K562 (cell line): ENCODE measurements at regions not wholly inside any gene's neighbourhood (a gene's known extent, or its start where the extent isn't known, plus 50 kb on each side); places are given as distances from the start of the nearest gene placed in this dataset.

Source experiments
- ATAC-seq: fragments of 200-7000 bp; cut with Tn5 transposase; 3 replicates; pipeline ENCODE4 v1.9.1; 2020; ENCODE audit warnings: moderate library complexity
- BruUV-seq: library from RNA; stranded (reverse); fragments of 400-500 nt; replicated peaks from 2 replicates; lab custom pipeline; 2021; lab: Mats Ljungman, UMichigan
- CTCF ChIA-PET: fragments of 300-600 bp; formaldehyde crosslinking; extraction: SDS; loops from one replicate; lab custom pipeline; 2021; ENCODE audit warnings: low intra/inter-chr PET ratio; lab: Yijun Ruan, JAX
- POLR2A ChIA-PET: fragments of 300-600, 350-650 bp; sonication (Branson Sonifier 250); formaldehyde crosslinking; extraction: SDS; loops from one replicate; lab custom pipeline; 2021; ENCODE audit warnings: antibody characterized with exemption, inconsistent platforms; lab: Yijun Ruan, JAX
- DNase-seq, 4 experiments: peaks; one replicate each; pipeline versions ENCODE4 v3.0.0 to v3.0.0-alpha.2; 2011 to 2018; ENCODE audit warnings: low spot score in 3 of 4, mixed read lengths in 3 of 4; ENCODE audit errors: extremely low read depth in 1 of 4
- FAIRE-seq: peaks from 2 replicates; lab custom pipeline; 2011; peaks lifted over from hg19 to GRCh38; lab: Jason Lieb, UNC
- H2AFZ ChIP-seq: 2 replicates; pipeline ENCODE4 v1.6.0; 2011; ENCODE audit warnings: low read depth, low read length, control low read depth, inconsistent platforms
- H3K27ac ChIP-seq: fragments of 200-600 bp; 3 replicates; pipeline ENCODE4 v1.8.0; 2011; ENCODE audit warnings: low read depth, mild to moderate bottlenecking, control low read depth, inconsistent platforms, low read length, moderate library complexity, mixed read lengths; ENCODE audit errors: extremely low read depth
- H3K27me3 ChIP-seq, 2 experiments: fragments of 300-600 bp in 1 of 2; 2 replicates in 1 of 2; 3 replicates in 1 of 2; pipeline versions ENCODE4 v1.6.0 to v1.8.0; 2011; ENCODE audit warnings: inconsistent platforms in 2 of 2, low read length in 2 of 2, mild to moderate bottlenecking in 1 of 2, mixed read lengths in 1 of 2, moderate library complexity in 1 of 2; ENCODE audit not compliant: control insufficient read depth in 2 of 2, insufficient read depth in 2 of 2
- H3K36me3 ChIP-seq: fragments of 300-600 bp; 3 replicates; pipeline ENCODE4 v1.8.0; 2011; ENCODE audit warnings: mild to moderate bottlenecking, low read length, inconsistent platforms; ENCODE audit not compliant: control insufficient read depth, insufficient read depth
- H3K4me1 ChIP-seq, 2 experiments: fragments of 200-600 bp in 1 of 2; replicated peaks in 1 of 2; 2 replicates in 1 of 2; 3 replicates in 1 of 2; pipeline versions ENCODE4 v1.5.1 to v1.8.0; 2011; ENCODE audit warnings: inconsistent platforms in 2 of 2, low read length in 2 of 2, mild to moderate bottlenecking in 1 of 2, mixed read lengths in 1 of 2, moderate library complexity in 1 of 2; ENCODE audit not compliant: control insufficient read depth in 2 of 2, insufficient read depth in 2 of 2
- H3K4me2 ChIP-seq: 2 replicates; pipeline ENCODE4 v1.6.1; 2011; ENCODE audit warnings: low read length, control low read depth, inconsistent platforms, mixed read lengths; ENCODE audit not compliant: insufficient read depth
- H3K4me3 ChIP-seq: fragments of 200-600 bp; sonication (generic), shearing (Covaris generic); 2 replicates; pipeline ENCODE4 v1.5.1; 2016; ENCODE audit warnings: control low read depth, inconsistent platforms
- H3K79me2 ChIP-seq: fragments of 200-600 bp; 3 replicates; pipeline ENCODE4 v1.8.0; 2011; ENCODE audit warnings: low read length, inconsistent platforms; ENCODE audit not compliant: control insufficient read depth, insufficient read depth
- H3K9ac ChIP-seq, 2 experiments: 2 replicates each; pipeline versions ENCODE4 v1.6.0 to v1.6.1; 2011; ENCODE audit warnings: low read depth in 2 of 2, low read length in 2 of 2, control low read depth in 1 of 2, inconsistent platforms in 1 of 2, mild to moderate bottlenecking in 1 of 2, mixed read lengths in 1 of 2; ENCODE audit not compliant: insufficient read depth in 1 of 2
- H3K9me1 ChIP-seq: one replicate; pipeline ENCODE4 v1.6.0; 2011; ENCODE audit warnings: inconsistent platforms, mild to moderate bottlenecking, low read length, moderate library complexity; ENCODE audit not compliant: control insufficient read depth, insufficient read depth
- H3K9me3 ChIP-seq: replicated peaks from 2 replicates; pipeline ENCODE4 v1.5.1; 2011; ENCODE audit warnings: low read depth, low read length, inconsistent platforms; ENCODE audit not compliant: control insufficient read depth, insufficient read depth
- H4K20me1 ChIP-seq: replicated peaks from 2 replicates; pipeline ENCODE4 v1.6.1; 2011; ENCODE audit warnings: low read length, inconsistent platforms, mixed read lengths; ENCODE audit not compliant: control insufficient read depth, insufficient read depth
- ARID3A ChIP-seq: IDR thresholded peaks from 2 replicates; pipeline ENCODE4 v1.6.1; 2012; ENCODE audit warnings: low read depth, low read length, improper control_type of control experiment, borderline replicate concordance
- BRD9 ChIP-seq: fragments of 450-650 bp; IDR thresholded peaks from 2 replicates; pipeline ENCODE4 v1.6.1; 2018; ENCODE audit warnings: low read depth; ENCODE audit not compliant: partially characterized antibody
- ELK3 ChIP-seq: fragments of 450-650 bp; formaldehyde crosslinking; IDR thresholded peaks from 2 replicates; pipeline ENCODE4 v1.4.0; 2020; ENCODE audit warnings: mild to moderate bottlenecking
- ETV5 ChIP-seq: sonication (generic); formaldehyde crosslinking; IDR thresholded peaks from 2 replicates; pipeline ENCODE4 v1.4.0; 2020; ENCODE audit warnings: low read depth, mild to moderate bottlenecking, missing genetic modification reagents
- FIP1L1 ChIP-seq: fragments of 200-400 bp; formaldehyde crosslinking; IDR thresholded peaks from 2 replicates; pipeline ENCODE4 v1.6.1; 2018; ENCODE audit warnings: mild to moderate bottlenecking, low read depth, low read length; ENCODE audit not compliant: poor library complexity, severe bottlenecking
- FOXP4 ChIP-seq: sonication (generic); formaldehyde crosslinking; IDR thresholded peaks from 2 replicates; pipeline ENCODE4 v1.8.0; 2022; ENCODE audit warnings: mild to moderate bottlenecking, missing genetic modification reagents, borderline replicate concordance
- JUND ChIP-seq, 2 experiments: IDR thresholded peaks; 2 replicates in 1 of 2; 3 replicates in 1 of 2; pipeline ENCODE4 v1.6.1; 2011; ENCODE audit warnings: borderline replicate concordance in 2 of 2, low read depth in 2 of 2, low read length in 2 of 2, improper control_type of control experiment in 1 of 2, missing biosample characterization in 1 of 2, missing genetic modification characterization in 1 of 2, missing genetic modification reagents in 1 of 2
- SMARCA4 ChIP-seq: fragments of 450-650 bp; IDR thresholded peaks from 2 replicates; pipeline ENCODE4 v1.6.1; 2016
- TFAM ChIP-seq: fragments of 250-450 bp; sonication (Bioruptor Pico); conservative IDR thresholded peaks from 2 replicates; pipeline ENCODE4 v1.5.0; 2021; ENCODE audit warnings: mild to moderate bottlenecking, moderate library complexity
- U2AF2 ChIP-seq: fragments of 200-400 bp; formaldehyde crosslinking; optimal IDR thresholded peaks from 2 replicates; pipeline ENCODE3; 2017; ENCODE audit warnings: low read depth, mild to moderate bottlenecking, low read length
- ZNF445 ChIP-seq: fragments of 250-450 bp; sonication (Bioruptor Pico); IDR thresholded peaks from 2 replicates; pipeline ENCODE4 v1.4.0; 2020; ENCODE audit warnings: low read depth, mild to moderate bottlenecking, moderate library complexity
- ZNF584 ChIP-seq: fragments of 200-800 bp; sonication (Bioruptor generic); IDR thresholded peaks from 2 replicates; pipeline ENCODE4 v1.6.1; 2016; ENCODE audit warnings: low read depth, mild to moderate bottlenecking, missing genetic modification characterization, missing compliant biosample characterization
- ZNF589 ChIP-seq: fragments of 200-800 bp; sonication (Bioruptor generic); IDR thresholded peaks from 2 replicates; pipeline ENCODE4 v1.6.1; 2016; ENCODE audit warnings: low read depth, missing genetic modification characterization, missing compliant biosample characterization
- ZNF668 ChIP-seq: fragments of 250-450 bp; sonication (Bioruptor Pico); IDR thresholded peaks from 2 replicates; pipeline ENCODE4 v1.8.0; 2022; ENCODE audit warnings: mild to moderate bottlenecking, inconsistent platforms
- ZSCAN32 ChIP-seq: fragments of 450-650 bp; formaldehyde crosslinking; IDR thresholded peaks from 2 replicates; pipeline ENCODE4 v1.4.0; 2020; ENCODE audit warnings: mild to moderate bottlenecking, moderate library complexity
- WGBS: fragments of 100-300 bp; shearing (Covaris generic); methylation state at CpG from one replicate; pipeline ENCODE4 v1.1.6; 2016; ENCODE audit warnings: low coverage, mixed read lengths; ENCODE audit not compliant: insufficient coverage; ENCODE audit errors: missing lambda C conversion rate; 5-methylcytosine and 5-hydroxymethylcytosine counted together
- in situ Hi-C: fragments of 300-500 bp; cut with MboI; formaldehyde crosslinking; loops from 4 replicates; pipeline ENCODE4 v1.15.0; 2018; ENCODE audit warnings: inconsistent platforms, mixed read lengths
- intact Hi-C: fragments of 100-400 bp; cut with micrococcal nuclease; formaldehyde crosslinking; loops from 2 replicates; pipeline ENCODE4 v1.14.2; 2022
- TF ChIP-seq, protein P1 (sequence below): fragments of 250-450 bp; sonication (Bioruptor Pico); IDR thresholded peaks from 2 replicates; pipeline ENCODE4 v1.8.0; 2022; ENCODE audit warnings: inconsistent platforms, mild to moderate bottlenecking, moderate library complexity, borderline replicate concordance

GRCh38 chr4:187617113-187617512, 378.5 kb upstream of the ZFP42 start:
- Histone ChIP-seq H3K36me3 (no peaks in the 10 kb centered on the region), H3K27ac (no peak overlapping the region), H3K79me2 (no peaks in the 10 kb centered on the region), H3K4me1 (peaks cover 0 to 3% of the 10 kb centered on the region in 2 experiments; a peak in 1 of 5 replicates), H3K9ac (no peak overlapping the region), H3K4me2 (no peak overlapping the region), H3K27me3 (no peaks in the 10 kb centered on the region), H2AFZ (no peak overlapping the region), H3K9me3 (no peaks in the 10 kb centered on the region), H3K9me1 (no peaks in the 10 kb centered on the region), H3K4me3 (no peak overlapping the region), H4K20me1 (no peaks in the 10 kb centered on the region)
- 0% methylated on average over 1 of the region's 1 CpG for WGBS
- CTCF ChIA-PET = no interaction called here
- no peak for DNase-seq
- intact Hi-C loops = no loop called here
- ATAC-seq = no peak
- POLR2A ChIA-PET = no interaction called here
- no TSS peak for BruUV-seq
- in situ Hi-C loops = no loop called here
- FAIRE-seq = no peak
- no peak for TF ChIP-seq ETV5 (CRISPR knock-in tag)
- no peak for TF ChIP-seq ARID3A
- TF ChIP-seq TFAM (CRISPR knock-in tag) = no peak
- no peak for TF ChIP-seq ZNF445 (CRISPR knock-in tag)
- peak; percentile 86 for TF ChIP-seq ZSCAN32 (CRISPR knock-in tag)
- TF ChIP-seq, protein P1, sequence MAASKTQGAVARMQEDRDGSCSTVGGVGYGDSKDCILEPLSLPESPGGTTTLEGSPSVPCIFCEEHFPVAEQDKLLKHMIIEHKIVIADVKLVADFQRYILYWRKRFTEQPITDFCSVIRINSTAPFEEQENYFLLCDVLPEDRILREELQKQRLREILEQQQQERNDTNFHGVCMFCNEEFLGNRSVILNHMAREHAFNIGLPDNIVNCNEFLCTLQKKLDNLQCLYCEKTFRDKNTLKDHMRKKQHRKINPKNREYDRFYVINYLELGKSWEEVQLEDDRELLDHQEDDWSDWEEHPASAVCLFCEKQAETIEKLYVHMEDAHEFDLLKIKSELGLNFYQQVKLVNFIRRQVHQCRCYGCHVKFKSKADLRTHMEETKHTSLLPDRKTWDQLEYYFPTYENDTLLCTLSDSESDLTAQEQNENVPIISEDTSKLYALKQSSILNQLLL (CRISPR knock-in tag) = no peak
- TF ChIP-seq ZNF584 (CRISPR knock-in tag) = peak; percentile 28; the same call in 1 of the 2 replicates
- TF ChIP-seq JUND (IDR thresholded peaks at IDR 0.05; ENCODE audit: borderline replicate concordance, low read depth, low read length) = 0 out of 2 replicates have a peak, but pooled peaks have one; percentile 19
- TF ChIP-seq JUND (tag; IDR thresholded peaks at IDR 0.05; ENCODE audit: borderline replicate concordance, low read depth, low read length) = no peak
- no peak for TF ChIP-seq FOXP4 (CRISPR knock-in tag)
- peak; percentile 70; the same call in 1 of the 2 replicates for TF ChIP-seq ZNF589 (CRISPR knock-in tag)
- TF ChIP-seq ZNF668 (CRISPR knock-in tag) = no peak
- TF ChIP-seq U2AF2 = no peak
- no peak for TF ChIP-seq ELK3 (CRISPR knock-in tag)
- TF ChIP-seq FIP1L1 = no peak
- TF ChIP-seq BRD9 = no peak
- no peak for TF ChIP-seq SMARCA4
